Activated T-cell treated with anti-CD3 and anti-CD28 coated beads for 1 hour (primary cell): ENCODE measurements at regions not wholly inside any gene's neighbourhood (a gene's known extent, or its start where the extent isn't known, plus 50 kb on each side); places are given as distances from the start of the nearest gene placed in this dataset.

Source experiments
- DNase-seq: peaks from one replicate; pipeline ENCODE4 v3.0.0-alpha.2; 2020; ENCODE audit warnings: low read depth

DNA sequence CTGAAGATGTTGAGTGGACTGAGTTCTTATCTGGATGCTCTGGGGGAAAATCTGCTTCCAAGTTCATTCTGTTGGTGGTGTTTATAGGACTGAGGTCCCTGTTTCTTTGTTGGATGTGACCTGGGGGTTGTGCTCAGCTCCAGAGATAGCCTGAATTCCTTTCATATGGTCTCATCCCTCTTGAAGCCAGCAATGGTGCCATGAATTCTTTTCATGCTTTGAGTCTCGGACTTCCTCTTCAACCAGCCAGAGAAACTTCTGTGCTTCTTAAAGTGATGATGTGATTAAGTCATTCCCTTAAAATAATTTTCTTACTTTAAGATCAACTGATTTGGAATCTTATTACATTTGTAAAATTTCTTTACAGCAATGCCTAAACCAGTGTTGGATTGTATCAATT, 233.8 kb upstream of the UGT8 start:
- DNase-seq, result no peak

DNA sequence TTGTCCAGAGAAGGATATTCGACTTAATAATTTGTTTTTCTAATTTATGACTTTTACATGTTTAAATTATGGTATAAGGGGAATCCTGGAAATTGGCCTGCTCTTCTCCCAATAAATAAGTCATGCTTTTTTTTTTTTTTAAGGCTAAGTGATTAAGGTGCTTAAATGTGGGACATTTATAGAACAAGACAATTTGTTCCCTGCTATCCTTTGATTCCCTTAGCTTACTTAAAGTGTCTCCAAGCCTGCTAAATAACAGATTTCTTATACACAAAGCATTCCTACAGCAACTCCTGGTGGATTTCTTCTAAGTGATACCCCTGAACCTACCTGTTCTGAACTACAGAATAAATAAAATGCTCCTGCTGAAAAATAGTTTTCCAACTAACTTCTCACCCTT, 233.0 kb upstream of the UGT8 start:
- DNase-seq, result no peak

DNA sequence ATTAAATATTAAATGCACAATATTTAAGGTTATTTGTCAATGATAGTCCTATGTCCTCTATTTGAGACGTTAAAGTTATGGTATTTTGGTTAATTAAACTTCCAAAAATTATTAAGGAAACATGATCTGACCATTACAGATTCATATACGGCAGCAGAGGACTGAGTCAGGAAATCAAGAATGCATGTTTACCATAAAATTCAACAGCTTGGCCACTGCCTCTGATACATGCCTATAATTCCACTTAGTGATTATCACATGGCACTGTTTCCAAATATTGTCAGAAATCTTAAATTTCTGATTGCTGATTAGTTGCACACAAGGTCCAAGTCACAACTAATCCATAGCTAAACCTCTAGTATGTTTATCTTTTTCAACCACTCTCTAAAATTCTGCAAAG, 232.2 kb upstream of the UGT8 start:
- no peak for DNase-seq

DNA sequence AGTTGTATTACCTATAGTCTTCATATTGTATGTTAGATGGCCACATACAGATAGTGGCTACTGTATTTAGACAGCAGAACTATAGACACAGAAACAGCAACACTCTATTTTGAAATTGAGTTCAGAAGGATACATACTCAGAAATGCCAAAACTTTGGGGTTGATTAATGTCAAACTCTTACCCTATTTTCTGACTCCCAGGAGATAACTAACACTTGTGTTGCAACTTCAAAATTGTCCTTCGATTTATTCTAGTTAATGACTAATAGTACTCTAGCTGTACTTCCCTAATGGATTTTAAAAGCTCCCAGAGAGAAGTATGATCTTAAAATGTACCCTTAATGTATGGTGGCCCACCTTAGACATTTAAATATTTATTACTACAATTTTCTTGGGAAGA, 229.9 kb upstream of the UGT8 start:
- DNase-seq, result no peak

DNA sequence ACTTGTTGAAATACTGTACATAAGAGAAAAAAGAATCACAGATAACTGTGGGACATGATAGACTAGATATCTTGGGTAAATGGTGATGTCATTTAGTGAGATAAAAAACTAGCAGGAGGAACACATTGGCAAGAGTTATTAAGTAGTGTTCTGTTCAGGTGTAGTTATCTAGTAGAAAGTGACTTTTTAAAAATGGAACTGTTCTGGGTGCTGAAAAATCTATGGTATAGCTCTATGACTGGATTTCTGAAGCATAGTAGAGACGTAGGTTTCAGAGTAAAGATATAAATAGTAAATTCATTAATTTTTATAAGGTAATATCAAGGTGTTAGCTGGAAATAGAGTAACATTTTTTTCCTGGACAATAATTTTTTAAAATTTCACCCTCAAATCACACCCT, 225.1 kb upstream of the UGT8 start:
- no peak for DNase-seq

DNA sequence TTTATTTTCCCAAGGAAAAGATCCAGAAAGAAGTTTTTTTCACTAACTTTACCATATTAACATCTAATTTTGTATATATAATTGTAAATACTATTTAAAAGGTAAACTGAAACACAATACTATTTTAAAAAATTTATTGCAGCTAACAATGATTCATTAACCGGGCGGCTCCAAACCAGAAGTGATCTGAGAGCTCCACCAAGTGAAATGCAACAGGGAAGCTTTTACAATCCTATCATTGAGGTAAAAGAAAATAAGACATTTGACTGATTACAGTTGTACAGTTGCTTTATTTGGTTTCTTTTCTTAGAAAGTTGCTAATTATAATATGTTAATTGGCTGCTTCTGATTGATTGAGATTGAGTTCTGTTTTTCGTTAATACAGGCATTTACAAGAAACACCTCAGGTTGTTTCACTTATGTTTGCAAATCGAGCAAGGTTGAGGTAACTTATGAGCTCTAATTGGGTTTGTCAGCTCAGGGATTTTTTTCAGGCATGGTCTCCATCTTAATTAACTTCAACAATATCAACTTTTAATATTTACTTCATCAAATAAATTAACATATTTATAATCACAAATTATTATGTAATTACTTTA, 220.2 kb upstream of the UGT8 start:
- DNase-seq, result no peak

DNA sequence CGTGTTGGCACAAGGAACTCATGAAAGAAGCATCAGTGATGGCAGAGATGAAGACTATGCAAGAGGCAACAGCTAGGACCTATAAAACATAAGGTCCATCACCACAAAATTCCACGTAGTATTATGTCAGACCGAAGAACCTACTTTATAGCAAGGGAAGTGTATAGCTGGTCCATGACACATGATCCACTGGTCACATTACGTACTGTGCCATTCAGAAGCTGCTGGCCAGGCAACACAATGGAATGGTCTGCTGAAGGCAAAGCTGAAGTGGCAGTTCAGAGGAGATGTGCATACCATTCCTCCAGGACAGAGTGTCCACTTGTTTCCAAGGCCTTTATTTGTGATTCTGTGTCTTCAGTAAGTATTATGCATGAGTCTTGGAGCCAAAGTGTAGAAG, 215.5 kb upstream of the UGT8 start:
- DNase-seq, result no peak

DNA sequence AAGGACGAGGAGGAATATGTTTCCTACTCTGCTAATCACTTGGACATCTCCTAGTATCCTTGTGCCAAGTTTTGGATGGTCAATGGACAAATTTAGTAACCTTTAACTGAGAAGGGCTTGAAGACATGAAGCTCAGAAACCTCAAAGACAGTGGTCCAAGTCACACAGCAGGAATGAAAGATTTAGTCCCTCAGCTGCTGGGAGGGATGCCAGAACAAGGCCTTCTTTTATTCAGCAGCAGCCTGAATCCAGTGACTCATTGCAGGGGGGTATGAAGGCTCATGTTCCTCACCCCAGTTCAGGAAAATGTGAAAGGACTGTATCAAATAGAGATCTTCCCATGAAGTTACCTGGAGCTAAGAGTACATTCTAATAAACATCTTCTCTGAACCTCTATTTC, 214.9 kb upstream of the UGT8 start:
- no peak for DNase-seq

DNA sequence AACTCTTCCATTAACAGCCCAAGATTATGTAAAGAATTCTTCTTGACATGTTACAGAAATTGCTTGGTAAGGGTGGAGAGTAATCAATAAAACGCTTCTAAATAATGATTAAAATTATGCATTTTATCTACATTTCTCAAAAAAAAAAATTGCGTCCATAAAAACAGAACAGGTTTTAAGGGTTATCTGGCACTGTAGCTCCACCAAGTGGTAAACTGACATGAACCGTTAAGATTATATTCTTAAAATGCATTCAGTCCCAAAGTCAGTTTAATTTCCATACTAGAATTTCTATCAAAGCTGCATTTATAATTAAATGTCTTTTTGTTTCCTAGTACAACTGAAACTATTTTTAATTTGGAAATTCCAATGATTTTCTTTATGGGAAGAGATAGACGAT, 214.0 kb upstream of the UGT8 start:
- DNase-seq, result no peak

DNA sequence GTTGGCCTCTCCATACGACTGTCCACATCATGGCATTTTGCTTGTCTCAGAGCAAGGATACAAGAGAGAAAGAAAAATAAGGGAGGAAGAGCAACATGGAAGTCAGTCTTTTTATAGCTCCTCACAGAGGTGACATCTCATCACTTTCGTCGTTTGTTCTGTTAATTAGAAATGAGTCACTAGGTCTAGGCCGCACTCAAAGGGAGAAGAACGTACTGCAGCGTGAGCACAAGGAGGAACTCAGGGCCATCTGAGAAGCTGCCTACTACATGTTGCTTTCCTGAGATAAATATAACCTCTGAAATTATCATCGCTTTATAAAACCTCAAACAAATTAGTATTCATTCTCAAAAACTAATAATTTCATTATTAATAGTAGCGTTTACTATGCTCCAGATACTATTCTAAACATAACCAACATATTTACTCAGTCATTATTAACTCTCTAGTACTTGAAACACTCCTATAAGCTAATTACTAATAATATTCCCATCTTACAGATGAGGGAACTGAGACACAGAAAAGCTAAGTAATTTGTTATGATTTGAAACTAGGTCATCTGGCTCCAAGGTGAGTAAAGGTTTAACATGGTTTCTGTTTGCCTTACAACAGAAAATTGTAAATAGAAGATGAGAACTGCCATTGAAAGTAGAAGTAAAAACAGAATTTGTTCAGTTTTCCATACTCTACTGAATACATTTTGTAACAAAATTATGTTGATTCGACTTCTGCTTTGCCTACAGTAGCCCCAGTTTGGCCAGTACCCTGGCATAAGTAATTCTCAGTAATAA, 213.2 kb upstream of the UGT8 start:
- DNase-seq, result no peak

DNA sequence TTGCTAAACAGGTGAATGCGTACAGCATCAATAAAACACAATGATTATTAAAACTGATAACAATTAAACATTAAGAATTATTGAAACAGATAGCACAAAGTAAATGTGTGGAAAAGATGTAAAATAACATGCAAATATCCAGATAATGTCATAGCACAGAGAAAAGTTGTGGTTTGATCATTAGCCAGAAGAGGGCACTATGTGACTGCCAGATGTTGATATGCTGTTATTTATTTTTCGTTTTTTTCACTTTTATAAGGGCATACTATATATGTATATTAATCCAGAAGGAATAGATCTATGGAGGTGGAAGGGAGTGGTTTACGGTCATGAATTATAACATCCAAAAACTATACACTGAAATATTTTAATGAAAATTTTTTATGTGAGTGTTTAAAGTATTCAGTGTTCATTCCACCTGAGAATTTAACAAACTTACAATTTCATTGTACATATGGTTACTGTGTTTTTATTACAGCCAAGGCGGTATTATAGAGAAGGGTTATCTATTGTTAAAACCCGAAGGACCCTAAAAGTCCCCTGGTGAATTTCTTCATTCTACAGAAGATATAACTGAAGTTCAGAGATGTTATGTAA, 211.9 kb upstream of the UGT8 start:
- no peak for DNase-seq

DNA sequence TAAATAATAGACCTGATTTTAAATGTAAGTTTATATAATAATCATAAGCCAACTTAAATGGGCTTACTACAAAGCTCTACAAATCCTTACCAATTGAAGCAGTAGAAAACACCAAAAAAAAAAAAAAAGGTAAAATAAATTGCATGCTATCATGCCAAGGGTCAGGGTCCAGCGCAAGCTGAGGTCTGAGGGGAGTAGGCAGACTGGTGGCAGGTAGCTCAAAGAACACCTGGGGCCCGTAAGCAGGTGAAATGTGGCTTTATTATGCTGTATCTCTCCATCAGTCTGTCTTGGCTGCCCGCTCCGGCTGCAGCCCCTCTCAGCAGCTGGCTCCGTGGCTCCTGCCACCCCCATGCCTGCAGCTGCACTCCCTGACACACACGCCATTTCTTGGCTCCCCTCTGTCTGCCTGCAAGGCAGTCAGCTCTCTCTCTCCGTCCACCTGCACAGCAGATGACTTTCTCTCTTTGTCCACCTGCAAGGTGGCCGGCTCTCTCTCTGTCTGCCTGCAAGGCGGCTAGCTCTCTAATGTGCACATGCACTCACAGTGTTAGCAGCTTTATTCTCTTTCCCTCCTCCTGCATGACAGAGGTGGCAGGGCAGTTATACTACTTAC, 209.4 kb upstream of the UGT8 start:
- DNase-seq, result no peak

DNA sequence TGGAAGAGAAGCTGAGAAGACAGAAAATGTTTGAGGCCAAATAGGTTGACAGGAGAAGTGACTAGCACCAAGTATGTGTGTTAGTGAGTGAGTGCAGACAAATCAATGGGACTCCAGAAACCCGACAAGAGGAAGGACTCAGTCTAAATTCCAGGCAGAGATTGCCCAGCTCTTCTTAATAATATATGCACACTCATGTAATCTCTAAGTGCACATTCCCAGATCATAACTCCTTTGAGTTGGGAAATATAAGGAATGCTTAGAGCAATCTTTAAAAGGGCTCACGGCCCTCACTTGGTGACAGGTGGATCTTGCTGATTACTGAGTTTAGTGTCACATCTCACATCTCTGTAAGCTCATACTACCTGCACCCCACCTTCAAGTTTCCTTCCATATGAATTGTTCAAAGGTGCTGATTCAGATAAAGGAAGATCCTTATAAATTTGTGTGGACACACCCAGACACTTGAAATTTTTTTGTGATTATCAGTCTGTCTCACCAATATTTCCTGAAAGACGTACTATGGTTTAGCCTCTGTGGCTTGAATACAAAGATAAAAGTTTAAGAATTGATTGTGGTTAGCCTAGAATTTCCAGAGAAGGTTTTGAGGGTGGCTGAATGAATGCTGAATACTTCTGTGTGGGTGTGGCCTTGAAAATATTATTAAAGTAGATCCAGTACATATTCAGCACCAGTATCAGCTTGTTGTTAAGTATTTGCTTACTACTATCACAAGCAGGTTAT, 205.1 kb upstream of the UGT8 start:
- DNase-seq, result no peak

DNA sequence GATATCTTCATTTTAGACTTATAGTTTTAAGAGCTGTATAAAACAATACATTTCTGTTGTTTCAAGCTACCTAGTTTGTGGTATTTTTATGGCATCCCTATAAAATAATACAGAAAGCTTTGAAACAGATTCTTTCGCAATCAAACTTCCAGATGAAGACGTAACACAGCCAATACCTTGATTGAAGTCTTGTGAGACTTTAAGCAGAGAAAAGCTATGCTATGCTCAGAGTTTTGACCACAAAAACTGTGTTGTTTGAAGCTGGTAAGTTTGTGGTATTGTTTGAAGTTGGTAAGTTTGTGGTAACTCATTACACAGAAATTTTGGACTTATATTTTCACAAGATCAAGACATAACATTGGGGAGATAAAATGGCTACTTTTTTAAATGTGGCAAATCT, 201.8 kb upstream of the UGT8 start:
- DNase-seq, result no peak

DNA sequence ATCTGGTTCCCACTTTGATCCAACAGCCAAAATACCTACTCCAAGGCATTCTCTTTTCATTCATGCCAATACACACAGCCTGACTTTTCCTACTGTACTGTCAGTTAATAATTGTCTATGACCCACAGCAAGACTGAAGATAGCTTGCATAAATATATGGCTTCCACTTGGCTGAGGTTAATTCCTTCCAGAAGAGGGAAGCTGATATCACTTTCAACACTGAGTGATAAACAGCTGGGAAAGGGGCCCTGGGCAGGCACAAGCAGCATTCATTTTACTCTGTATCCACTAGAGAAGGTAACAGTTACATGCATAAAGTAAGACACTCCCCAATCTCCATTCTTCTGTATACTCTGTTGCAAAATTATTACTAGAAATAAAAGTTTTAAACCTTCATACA, 200.2 kb upstream of the UGT8 start:
- DNase-seq, result no peak

DNA sequence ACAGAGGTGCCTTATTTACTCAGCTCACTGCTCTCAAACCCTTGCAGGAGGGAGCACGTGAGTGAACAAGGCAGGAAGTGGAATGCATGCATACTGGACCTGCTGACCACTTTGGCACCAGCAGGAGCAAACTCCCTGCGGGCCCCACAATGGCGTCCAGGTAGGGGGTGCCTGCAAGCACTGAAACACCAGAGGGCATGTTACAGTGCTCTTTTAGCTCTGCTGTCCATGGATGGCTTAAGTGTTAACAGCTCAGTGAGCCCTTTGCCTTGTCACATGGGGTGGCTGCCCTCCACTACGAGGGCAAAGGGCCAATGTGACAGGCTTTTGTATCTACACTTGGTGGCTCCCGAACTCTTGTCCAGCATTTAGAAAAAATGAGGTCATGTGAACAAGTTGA, 199.5 kb upstream of the UGT8 start:
- DNase-seq, result no peak

DNA sequence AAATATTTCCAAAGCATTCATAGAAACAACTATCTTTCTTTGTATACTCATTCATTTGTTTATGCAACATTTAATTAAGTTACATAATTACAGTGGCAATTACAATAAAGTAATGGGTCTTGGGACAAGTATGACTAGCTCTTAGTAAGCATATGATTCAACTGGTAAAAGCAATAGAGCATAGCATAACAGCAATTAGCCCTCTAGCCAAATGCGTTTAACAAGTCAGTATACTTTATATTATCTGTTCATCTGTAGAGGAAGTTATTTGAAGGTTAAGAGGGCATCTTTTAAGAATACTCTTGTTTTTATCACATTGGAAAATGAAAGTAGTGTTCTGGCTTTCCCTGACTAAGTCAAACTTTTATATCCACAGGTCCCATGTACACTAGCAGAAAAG, 198.1 kb upstream of the UGT8 start:
- no peak for DNase-seq

DNA sequence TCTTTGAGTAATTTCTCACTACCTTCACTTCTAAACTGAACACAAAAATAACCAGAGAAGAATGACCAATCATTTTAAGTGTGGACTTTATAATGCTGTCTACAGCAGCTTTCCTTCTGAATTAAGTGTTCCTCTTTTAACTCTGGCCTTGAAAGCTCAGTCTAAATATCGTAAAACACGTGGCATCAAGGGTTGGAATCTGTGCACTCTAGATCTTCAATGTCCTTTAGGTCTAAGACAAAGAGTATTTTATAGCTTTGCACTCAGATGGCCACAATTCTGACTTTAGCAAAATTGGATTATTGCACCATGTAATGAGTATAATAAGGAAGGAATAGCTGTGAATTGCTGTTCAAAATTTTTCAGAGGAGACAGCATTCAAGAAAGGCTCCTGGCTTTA, 197.1 kb upstream of the UGT8 start:
- no peak for DNase-seq

DNA sequence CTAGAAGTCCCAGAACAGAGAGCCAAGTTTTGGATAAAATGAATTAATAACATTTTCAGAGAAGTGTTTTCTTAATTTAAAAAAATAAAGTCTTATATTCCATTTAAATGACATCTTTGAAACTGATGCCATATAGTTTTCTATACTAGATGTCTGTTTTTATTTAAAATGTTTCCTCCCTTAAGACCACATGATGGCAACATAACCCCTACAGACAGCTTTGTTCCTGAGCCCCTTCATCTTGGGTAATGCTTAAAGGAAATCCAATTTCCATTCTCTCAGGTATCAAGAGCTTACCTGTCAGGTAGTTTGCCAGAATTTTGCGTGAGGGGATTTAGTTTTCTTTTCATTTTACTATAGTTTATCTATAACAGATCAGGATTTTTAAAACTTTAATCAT, 181.4 kb upstream of the UGT8 start:
- no peak for DNase-seq

DNA sequence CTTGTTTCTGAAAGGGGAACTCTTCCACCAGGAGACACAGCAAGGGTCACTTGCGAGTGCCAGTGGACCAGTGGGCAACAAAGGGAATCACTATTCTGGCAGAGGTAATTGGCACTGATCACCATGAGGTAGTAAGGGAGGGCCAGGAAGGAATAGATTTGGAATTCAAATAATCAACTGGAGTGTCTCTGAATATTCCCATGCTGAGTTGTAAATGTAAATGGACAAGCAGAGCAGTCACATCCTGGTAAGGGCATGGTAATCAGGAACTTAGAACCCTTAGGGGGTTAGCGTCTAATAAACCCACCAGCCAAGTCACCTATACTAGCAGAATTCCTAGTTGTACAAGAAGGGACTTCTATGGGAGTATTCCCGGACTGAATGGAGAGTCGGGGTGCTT, 178.5 kb upstream of the UGT8 start:
- DNase-seq, result no peak

DNA sequence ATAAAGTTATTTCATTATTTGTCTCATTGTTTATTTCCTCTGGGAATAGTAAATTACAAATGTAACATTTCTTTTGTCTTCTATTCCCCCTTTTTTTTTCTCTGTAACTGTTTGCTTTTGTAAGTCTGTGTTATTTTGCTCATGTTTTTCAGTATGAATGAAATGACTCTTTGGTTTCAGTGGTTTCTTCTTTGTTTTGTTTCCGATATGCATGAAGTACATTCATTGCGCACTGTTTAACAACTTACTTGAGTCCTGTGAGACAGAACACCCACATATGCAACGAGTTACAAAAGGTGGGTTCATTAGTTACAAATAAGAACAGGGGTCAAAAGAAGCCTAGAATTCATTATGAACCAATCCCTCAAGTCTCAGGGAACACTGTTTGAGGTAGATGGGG, 175.0 kb upstream of the UGT8 start:
- DNase-seq, result no peak

DNA sequence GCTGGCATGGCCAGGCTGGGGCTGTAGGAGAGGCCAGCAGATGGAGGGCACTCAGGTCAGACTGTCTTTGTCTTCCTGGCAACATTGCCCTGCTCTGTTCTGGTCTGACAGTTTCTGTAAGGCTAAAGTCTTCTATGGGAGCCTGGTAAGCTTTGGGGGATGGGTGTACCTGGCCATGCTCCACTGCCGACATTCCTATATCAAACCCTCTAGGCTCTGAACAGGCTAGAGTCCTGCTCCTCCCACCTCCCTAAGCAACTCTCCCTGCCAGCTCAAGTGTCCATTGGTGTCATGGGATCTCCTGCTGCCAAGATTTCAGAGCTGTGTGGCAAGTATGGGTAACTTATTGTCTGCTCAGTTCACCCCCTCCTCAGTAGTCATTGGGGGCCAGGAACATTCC, 163.5 kb upstream of the UGT8 start:
- DNase-seq, result no peak

DNA sequence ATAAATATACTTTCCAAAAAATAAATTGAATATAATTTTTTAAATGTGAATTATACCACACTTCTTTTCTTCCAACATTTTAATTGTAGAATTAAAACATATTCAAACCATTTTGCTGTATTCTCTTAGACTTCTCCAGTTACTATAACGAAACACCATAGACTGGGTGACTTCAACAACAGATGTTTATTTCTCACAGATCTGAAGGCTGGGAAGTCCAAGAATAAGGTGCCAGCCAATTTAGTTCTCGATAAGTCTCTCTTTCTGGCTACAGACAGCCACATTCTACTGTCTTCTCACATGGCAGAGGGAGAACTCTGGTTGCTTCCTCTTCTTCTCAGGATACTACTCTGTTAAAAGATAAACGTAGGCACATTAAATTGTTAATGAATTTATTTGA, 155.8 kb upstream of the UGT8 start:
- DNase-seq, result no peak
